Dendritic cell treated with granulocyte-macrophage colony-stimulating factor and Interleukin-4, amounts not matched to agents 40 ng/mL and 50 ng/mL, for 4 days (primary cell): ENCODE measurements at regions not wholly inside any gene's neighbourhood (a gene's known extent, or its start where the extent isn't known, plus 50 kb on each side); places are given as distances from the start of the nearest gene placed in this dataset.
"Not testable (repeated sequence)": the region's sequence is repeated elsewhere in the genome, so short reads cannot be mapped to it uniquely, and the experiment has no call there.

Experiments used
- H3K27ac Mint-ChIP-seq: one replicate; pipeline ENCODE4 v1.8.0; 2022; ENCODE audit warnings: mild to moderate bottlenecking, mixed read lengths
- H3K27me3 Mint-ChIP-seq: one replicate; pipeline ENCODE4 v1.8.0; 2022; ENCODE audit warnings: mild to moderate bottlenecking, mixed read lengths
- H3K36me3 Mint-ChIP-seq: one replicate; pipeline ENCODE4 v1.8.0; 2022; ENCODE audit warnings: low read depth, mixed read lengths
- H3K4me1 Mint-ChIP-seq: one replicate; pipeline ENCODE4 v1.8.0; 2022; ENCODE audit warnings: low read depth, mixed read lengths
- H3K4me3 Mint-ChIP-seq: one replicate; pipeline ENCODE4 v1.8.0; 2022; ENCODE audit warnings: mild to moderate bottlenecking, moderate library complexity, mixed read lengths
- H3K9me3 Mint-ChIP-seq: one replicate; pipeline ENCODE4 v1.8.0; 2022; ENCODE audit warnings: mixed read lengths
- intact Hi-C: fragments of 100-400 bp; cut with micrococcal nuclease; formaldehyde crosslinking; loops from one replicate; pipeline ENCODE4 v1.15.0; 2022

- Mint-ChIP-seq H3K27ac (no peak overlapping the region), H3K4me1 (no peaks in the 10 kb centered on the region), H3K9me3 (no peaks in the 10 kb centered on the region), H3K4me3 (no peak overlapping the region), H3K27me3 (no peaks in the 10 kb centered on the region), H3K36me3 (no peaks in the 10 kb centered on the region)
- intact Hi-C loops = no loop called here
Measured at GRCh38 chr3:165984589-165984988, 147.4 kb upstream of the BCHE start.

- intact Hi-C loops = no loop called here
- H3K4me1 Mint-ChIP-seq = no peaks in the 10 kb centered on the region
- no peak overlapping the region for H3K4me3 Mint-ChIP-seq
- H3K36me3 Mint-ChIP-seq = no peaks in the 10 kb centered on the region
- H3K9me3 Mint-ChIP-seq = no peaks in the 10 kb centered on the region
- no peak overlapping the region for H3K27ac Mint-ChIP-seq
- H3K27me3 Mint-ChIP-seq = no peaks in the 10 kb centered on the region
Measured at GRCh38 chr3:165983284-165983683, 146.1 kb upstream of the BCHE start.

DNA sequence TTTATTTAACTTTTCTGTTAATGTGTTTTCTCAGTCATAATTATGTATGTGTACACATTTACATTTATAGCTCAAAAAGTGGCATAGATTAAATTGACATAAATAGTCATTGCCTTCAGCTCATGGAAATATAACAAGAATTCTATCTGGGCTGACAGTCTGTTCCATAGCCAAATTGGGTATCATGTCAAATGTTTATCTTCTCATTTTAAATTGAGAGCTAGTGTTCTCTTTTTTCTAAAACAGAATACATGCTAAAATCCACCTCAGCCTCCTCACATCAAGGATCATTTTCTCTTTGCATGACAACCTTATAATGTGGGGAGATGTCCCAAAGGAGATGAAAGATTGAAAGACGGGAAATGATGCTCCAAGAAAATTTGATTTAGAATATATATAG, 144.1 kb upstream of the BCHE start:
- Mint-ChIP-seq H3K27me3 (no peaks in the 10 kb centered on the region), H3K36me3 (no peaks in the 10 kb centered on the region), H3K4me1 (no peaks in the 10 kb centered on the region), H3K27ac (no peak overlapping the region), H3K4me3 (no peak overlapping the region), H3K9me3 (no peaks in the 10 kb centered on the region)
- intact Hi-C loops = no loop called here

DNA sequence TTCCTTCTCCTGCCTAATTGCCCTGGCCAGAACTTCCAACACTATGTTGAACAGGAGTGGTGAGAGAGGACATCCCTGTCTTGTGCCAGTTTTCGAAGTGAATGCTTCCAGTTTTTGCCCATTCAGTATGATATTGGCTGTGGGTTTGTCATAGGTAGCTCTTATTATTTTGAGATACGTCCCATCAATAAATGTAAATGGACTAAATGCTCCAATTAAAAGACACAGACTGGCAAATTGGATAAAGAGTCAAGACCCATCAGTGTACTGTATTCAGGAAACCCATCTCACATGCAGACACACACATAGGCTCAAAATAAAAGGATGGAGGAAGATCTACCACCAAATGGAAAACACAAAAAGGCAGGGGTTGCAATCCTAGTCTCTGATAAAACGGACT, 123.6 kb upstream of the BCHE start:
- H3K27ac Mint-ChIP-seq, H3K36me3 Mint-ChIP-seq, H3K4me1 Mint-ChIP-seq, intact Hi-C loops, H3K27me3 Mint-ChIP-seq, H3K4me3 Mint-ChIP-seq: not testable (repeated sequence)
- H3K9me3 Mint-ChIP-seq = peaks cover 16% of the 10 kb centered on the region

DNA sequence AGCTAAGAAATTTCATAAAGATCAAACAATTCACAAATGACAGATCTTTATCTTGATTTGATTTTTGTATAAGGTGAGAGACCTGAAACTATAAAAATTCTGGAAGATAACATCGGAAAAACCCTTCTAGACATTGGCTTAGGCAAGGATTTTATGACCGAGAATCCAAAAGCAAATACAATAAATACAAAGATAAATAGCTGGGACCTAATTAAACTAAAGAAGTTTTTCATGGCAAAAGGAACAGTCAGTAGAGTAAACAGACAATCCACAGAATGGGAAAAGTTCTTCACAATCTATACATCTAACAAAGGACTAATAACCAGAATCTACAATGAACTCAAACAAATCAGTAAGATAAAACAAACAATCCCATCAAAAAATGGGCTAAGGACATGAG, 116.9 kb upstream of the BCHE start:
- no peaks in the 10 kb centered on the region for H3K36me3 Mint-ChIP-seq
- no peaks in the 10 kb centered on the region for H3K4me1 Mint-ChIP-seq
- peaks cover 25% of the 10 kb centered on the region for H3K9me3 Mint-ChIP-seq
- H3K27ac Mint-ChIP-seq = no peak overlapping the region
- no peak overlapping the region for H3K4me3 Mint-ChIP-seq
- intact Hi-C loops = no loop called here
- H3K27me3 Mint-ChIP-seq = no peaks in the 10 kb centered on the region

DNA sequence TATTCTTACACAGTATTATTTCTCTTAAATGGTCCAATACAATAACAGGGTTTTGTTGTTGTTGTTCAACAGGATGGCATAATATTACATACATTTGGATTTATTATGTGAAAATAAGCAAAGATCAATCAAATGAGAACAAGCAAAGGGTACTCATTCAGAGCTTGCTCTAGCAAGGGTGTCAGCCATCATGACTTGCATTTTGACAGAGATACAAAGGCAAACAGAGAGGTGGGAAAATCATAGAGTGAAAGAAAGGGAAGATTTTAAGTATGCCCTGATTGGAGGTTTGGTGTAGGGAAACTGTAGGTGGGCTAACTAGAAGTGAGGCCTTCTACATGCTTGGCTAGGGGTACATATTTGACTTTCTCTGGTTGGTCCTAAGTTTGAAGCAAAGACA, 109.1 kb upstream of the BCHE start:
- Mint-ChIP-seq H3K9me3 (peaks cover 9% of the 10 kb centered on the region), H3K27me3 (no peaks in the 10 kb centered on the region), H3K4me3 (no peak overlapping the region), H3K36me3 (no peaks in the 10 kb centered on the region), H3K27ac (no peak overlapping the region), H3K4me1 (no peaks in the 10 kb centered on the region)
- intact Hi-C loops = no loop called here

DNA sequence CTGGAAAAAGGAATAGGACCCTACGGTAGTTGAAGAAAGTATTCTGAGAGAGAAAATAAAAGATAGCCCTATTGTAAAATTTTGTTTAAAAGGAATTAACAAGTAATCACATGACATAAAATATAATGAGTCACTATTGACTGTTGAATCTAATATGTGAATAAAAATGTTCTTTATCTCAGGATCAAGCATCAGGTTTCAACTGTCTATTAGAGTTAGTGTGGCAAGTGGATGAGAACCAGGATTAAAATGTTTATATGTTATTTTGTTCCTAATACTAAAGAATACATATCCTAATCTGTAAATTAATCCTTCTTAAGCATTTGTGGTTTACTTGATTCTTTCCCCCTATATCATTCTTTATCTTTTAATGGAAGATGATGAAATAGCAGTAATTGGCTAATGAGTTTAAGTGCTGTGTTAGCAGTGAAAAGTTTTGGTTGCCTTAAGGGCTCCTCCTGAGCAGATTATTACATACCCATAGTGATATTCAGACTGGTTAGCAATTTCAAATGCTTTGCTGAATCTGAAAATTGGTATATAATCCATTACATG, 101.8 kb upstream of the BCHE start:
- H3K27me3 Mint-ChIP-seq = no peaks in the 10 kb centered on the region
- H3K4me3 Mint-ChIP-seq = no peak overlapping the region
- no peak overlapping the region for H3K27ac Mint-ChIP-seq
- H3K4me1 Mint-ChIP-seq = no peaks in the 10 kb centered on the region
- H3K36me3 Mint-ChIP-seq = no peaks in the 10 kb centered on the region
- peaks cover 9% of the 10 kb centered on the region for H3K9me3 Mint-ChIP-seq
- intact Hi-C loops = no loop called here

DNA sequence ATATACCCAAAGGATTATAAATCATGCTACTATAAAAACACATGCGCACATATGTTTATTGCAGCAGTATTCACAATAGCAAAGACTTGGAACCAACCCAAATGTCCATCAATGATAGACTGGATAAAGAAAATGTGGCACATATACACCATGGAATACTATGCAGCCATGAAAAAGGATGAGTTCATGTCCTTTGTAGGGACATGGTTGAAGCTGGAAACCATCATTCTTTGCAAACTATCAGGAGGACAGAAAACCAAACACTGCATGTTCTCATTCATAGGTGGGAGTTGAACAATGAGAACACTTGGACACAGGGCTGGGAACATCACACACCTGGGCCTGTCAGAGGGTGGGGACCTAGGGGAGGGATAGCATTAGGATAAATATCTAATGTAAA, 98.9 kb upstream of the BCHE start:
- H3K27ac Mint-ChIP-seq, H3K4me3 Mint-ChIP-seq, H3K36me3 Mint-ChIP-seq, H3K4me1 Mint-ChIP-seq, H3K27me3 Mint-ChIP-seq, intact Hi-C loops: not testable (repeated sequence)
- peaks cover 30% of the 10 kb centered on the region for H3K9me3 Mint-ChIP-seq

DNA sequence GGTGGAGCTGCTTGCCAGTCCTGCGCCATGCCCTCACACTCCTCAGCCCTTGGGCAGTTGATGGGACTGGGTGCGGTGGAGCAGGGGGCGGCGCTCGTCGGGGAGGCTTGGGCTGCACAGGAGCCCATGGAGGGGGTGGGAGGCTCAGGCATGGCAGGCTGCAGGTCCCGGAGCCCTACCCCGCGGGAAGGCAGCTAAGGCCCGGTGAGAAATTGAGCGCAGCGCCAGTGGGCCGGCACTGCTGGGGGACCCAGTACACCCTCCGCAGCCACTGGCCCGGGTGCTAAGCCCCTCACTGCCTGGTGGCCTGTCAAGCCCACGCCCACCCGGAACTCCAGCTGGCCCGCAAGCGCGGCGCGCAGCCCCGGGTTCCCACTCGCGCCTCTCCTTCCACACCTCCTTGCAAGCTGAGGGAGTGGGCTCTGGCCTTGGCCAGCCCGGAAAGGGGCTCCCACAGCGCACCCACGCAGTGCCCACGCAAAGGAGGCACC, 87.1 kb upstream of the BCHE start:
- H3K4me3 Mint-ChIP-seq, H3K27me3 Mint-ChIP-seq, intact Hi-C loops, H3K4me1 Mint-ChIP-seq, H3K27ac Mint-ChIP-seq, H3K36me3 Mint-ChIP-seq: not testable (repeated sequence)
- H3K9me3 Mint-ChIP-seq = peaks cover 15% of the 10 kb centered on the region

GRCh38 chr3:165920984-165921383, 83.8 kb upstream of the BCHE start:
- H3K4me1 Mint-ChIP-seq = no peaks in the 10 kb centered on the region
- intact Hi-C loops = no loop called here
- H3K27me3 Mint-ChIP-seq = no peaks in the 10 kb centered on the region
- H3K27ac Mint-ChIP-seq = no peak overlapping the region
- H3K4me3 Mint-ChIP-seq = no peak overlapping the region
- H3K9me3 Mint-ChIP-seq = peaks cover 18% of the 10 kb centered on the region
- no peaks in the 10 kb centered on the region for H3K36me3 Mint-ChIP-seq

- Mint-ChIP-seq H3K27ac (no peak overlapping the region), H3K4me1 (no peaks in the 10 kb centered on the region), H3K9me3 (peaks cover 18% of the 10 kb centered on the region), H3K27me3 (no peaks in the 10 kb centered on the region), H3K36me3 (no peaks in the 10 kb centered on the region), H3K4me3 (no peak overlapping the region)
- intact Hi-C loops = no loop called here
Measured at GRCh38 chr3:165919284-165919683, 82.1 kb upstream of the BCHE start.

- H3K9me3 Mint-ChIP-seq = peaks cover 15% of the 10 kb centered on the region
- intact Hi-C loops = no loop called here
- no peaks in the 10 kb centered on the region for H3K4me1 Mint-ChIP-seq
- H3K36me3 Mint-ChIP-seq = no peaks in the 10 kb centered on the region
- H3K27me3 Mint-ChIP-seq = no peaks in the 10 kb centered on the region
- H3K27ac Mint-ChIP-seq = no peak overlapping the region
- no peak overlapping the region for H3K4me3 Mint-ChIP-seq
Measured at GRCh38 chr3:165918657-165918979, 81.4 kb upstream of the BCHE start.

DNA sequence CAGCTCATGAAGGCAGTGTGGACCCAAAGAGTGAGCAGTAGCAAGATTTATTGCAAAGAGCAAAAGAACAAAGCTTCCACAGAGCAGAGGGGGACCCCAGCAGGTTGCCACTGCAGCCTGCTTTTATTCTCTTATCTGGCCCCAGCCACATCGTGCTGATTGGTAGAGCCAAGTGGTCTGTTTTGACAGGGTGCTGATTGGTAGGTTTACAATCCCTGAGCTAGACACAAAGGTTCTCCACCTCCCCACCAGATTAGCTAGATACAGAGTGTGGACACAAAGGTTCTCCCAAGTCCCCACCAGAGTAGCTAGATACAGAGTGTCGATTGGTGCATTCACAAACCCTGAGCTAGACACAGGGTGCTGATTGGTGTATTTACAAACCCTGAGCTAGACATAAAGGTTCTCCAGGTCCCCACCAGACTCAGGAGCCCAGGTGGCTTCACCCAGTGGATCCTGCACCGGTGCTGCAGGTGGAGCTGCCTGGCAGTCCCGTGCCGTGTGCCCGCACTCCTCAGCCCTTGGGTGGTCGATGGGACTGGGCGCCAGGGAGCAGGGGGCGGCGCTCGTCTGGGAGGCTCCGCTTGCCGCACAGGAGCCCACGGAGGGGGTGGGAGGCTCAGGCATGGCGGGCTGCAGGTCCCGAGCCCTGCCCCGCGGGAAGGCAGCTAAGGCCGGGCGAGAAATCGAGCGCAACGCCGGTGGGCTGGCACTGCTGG, 80.9 kb upstream of the BCHE start:
- H3K27me3 Mint-ChIP-seq, H3K36me3 Mint-ChIP-seq, H3K27ac Mint-ChIP-seq, H3K9me3 Mint-ChIP-seq, H3K4me1 Mint-ChIP-seq, H3K4me3 Mint-ChIP-seq, intact Hi-C loops: not testable (repeated sequence)

DNA sequence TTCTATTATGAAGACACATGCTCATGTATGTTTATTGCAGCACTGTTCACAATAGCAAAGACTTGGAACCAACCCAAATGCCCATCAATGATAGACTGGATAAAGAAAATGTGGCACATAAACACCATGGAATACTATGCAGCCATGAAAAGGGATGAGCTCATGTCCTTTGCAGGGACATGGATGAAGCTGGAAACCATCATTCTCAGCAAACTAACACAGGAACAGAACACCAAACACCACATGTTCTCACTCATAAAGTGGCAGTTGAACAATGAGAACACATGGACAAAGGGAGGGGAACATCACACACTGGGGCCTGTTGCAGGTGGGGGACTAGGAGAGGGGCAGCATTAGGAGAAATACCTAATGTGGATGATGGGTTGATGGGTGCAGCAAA, 77.9 kb upstream of the BCHE start:
- H3K9me3 Mint-ChIP-seq, H3K27ac Mint-ChIP-seq, H3K4me1 Mint-ChIP-seq, H3K27me3 Mint-ChIP-seq, H3K4me3 Mint-ChIP-seq, intact Hi-C loops, H3K36me3 Mint-ChIP-seq: not testable (repeated sequence)

GRCh38 chr3:165903885-165904630, 66.8 kb upstream of the BCHE start:
- Mint-ChIP-seq H3K36me3 (no peaks in the 10 kb centered on the region), H3K27me3 (no peaks in the 10 kb centered on the region), H3K4me3 (no peak overlapping the region), H3K9me3 (peaks cover 22% of the 10 kb centered on the region), H3K4me1 (no peaks in the 10 kb centered on the region), H3K27ac (no peak overlapping the region)
- intact Hi-C loops = no loop called here
